IPS-15b (cell line): ENCODE measurements at regions not wholly inside any gene's neighbourhood (a gene's known extent, or its start where the extent isn't known, plus 50 kb on each side); places are given as distances from the start of the nearest gene placed in this dataset.

Experiments
- H3K27me3 ChIP-seq: one replicate; pipeline ENCODE4 v1.6.1; 2013; ENCODE audit warnings: low read length; ENCODE audit not compliant: control insufficient read depth, insufficient read depth
- H3K36me3 ChIP-seq: one replicate; pipeline ENCODE4 v1.6.1; 2013; ENCODE audit warnings: low read length; ENCODE audit not compliant: control insufficient read depth, insufficient read depth
- H3K4me1 ChIP-seq: one replicate; pipeline ENCODE4 v1.6.1; 2013; ENCODE audit warnings: mild to moderate bottlenecking, low read length; ENCODE audit not compliant: control insufficient read depth, insufficient read depth
- H3K4me3 ChIP-seq: one replicate; pipeline ENCODE4 v1.5.1; 2013; ENCODE audit warnings: low read depth, low read length
- H3K9ac ChIP-seq: one replicate; pipeline ENCODE4 v1.6.1; 2013; ENCODE audit warnings: low read depth, mild to moderate bottlenecking, low read length
- H3K9me3 ChIP-seq: one replicate; pipeline ENCODE4 v1.6.1; 2013; ENCODE audit warnings: mild to moderate bottlenecking, low read length; ENCODE audit not compliant: control insufficient read depth, insufficient read depth

- H3K27me3 ChIP-seq: no peaks in the 10 kb centered on the region
- no peaks in the 10 kb centered on the region for H3K4me1 ChIP-seq
- H3K9ac ChIP-seq: no peak overlapping the region
- H3K4me3 ChIP-seq: no peak overlapping the region
- H3K36me3 ChIP-seq: no peaks in the 10 kb centered on the region
- H3K9me3 ChIP-seq: no peaks in the 10 kb centered on the region
Measured at GRCh38 chr11:95349345-95349942, 118.4 kb upstream of the SESN3 start.

GRCh38 chr11:95346265-95346664 lies 115.3 kb upstream of the SESN3 start:
- Histone ChIP-seq H3K4me1 (no peaks in the 10 kb centered on the region), H3K9ac (no peak overlapping the region), H3K4me3 (no peak overlapping the region)

GRCh38 chr11:95345651-95346050 lies 114.6 kb upstream of the SESN3 start:
- Histone ChIP-seq H3K9ac (no peak overlapping the region), H3K27me3 (no peaks in the 10 kb centered on the region), H3K9me3 (no peaks in the 10 kb centered on the region), H3K36me3 (no peaks in the 10 kb centered on the region), H3K4me3 (no peak overlapping the region), H3K4me1 (no peaks in the 10 kb centered on the region)

More at GRCh38 chr11:95346265-95346664, 115.3 kb upstream of the SESN3 start:
- Histone ChIP-seq H3K36me3 (no peaks in the 10 kb centered on the region), H3K9me3 (no peaks in the 10 kb centered on the region), H3K27me3 (no peaks in the 10 kb centered on the region)

- no peaks in the 10 kb centered on the region for H3K4me1 ChIP-seq
- no peak overlapping the region for H3K4me3 ChIP-seq
- H3K36me3 ChIP-seq: no peaks in the 10 kb centered on the region
- no peaks in the 10 kb centered on the region for H3K27me3 ChIP-seq
- no peaks in the 10 kb centered on the region for H3K9me3 ChIP-seq
- no peak overlapping the region for H3K9ac ChIP-seq
Measured at GRCh38 chr11:95344932-95345642, 114.1 kb upstream of the SESN3 start.

GRCh38 chr11:95341221-95341620 lies 110.2 kb upstream of the SESN3 start:
- no peak overlapping the region for H3K9ac ChIP-seq
- H3K27me3 ChIP-seq: no peaks in the 10 kb centered on the region
- H3K4me3 ChIP-seq: no peak overlapping the region
- H3K4me1 ChIP-seq: peaks cover 27% of the 10 kb centered on the region
- H3K36me3 ChIP-seq: no peaks in the 10 kb centered on the region
- H3K9me3 ChIP-seq: no peaks in the 10 kb centered on the region

- no peak overlapping the region for H3K4me3 ChIP-seq
- H3K27me3 ChIP-seq: no peaks in the 10 kb centered on the region
- H3K9ac ChIP-seq: no peak overlapping the region
- peaks cover 29% of the 10 kb centered on the region for H3K4me1 ChIP-seq
- no peaks in the 10 kb centered on the region for H3K36me3 ChIP-seq
- H3K9me3 ChIP-seq: no peaks in the 10 kb centered on the region
Measured at GRCh38 chr11:95339086-95339901, 108.3 kb upstream of the SESN3 start.

- Histone ChIP-seq H3K4me3 (no peak overlapping the region), H3K4me1 (peaks cover 29% of the 10 kb centered on the region), H3K27me3 (no peaks in the 10 kb centered on the region), H3K9me3 (no peaks in the 10 kb centered on the region), H3K36me3 (no peaks in the 10 kb centered on the region), H3K9ac (no peak overlapping the region)
Measured at GRCh38 chr11:95338430-95338991, 107.5 kb upstream of the SESN3 start.

- Histone ChIP-seq H3K27me3 (no peaks in the 10 kb centered on the region), H3K9me3 (no peaks in the 10 kb centered on the region), H3K36me3 (no peaks in the 10 kb centered on the region), H3K4me1 (peaks cover 29% of the 10 kb centered on the region), H3K9ac (no peak overlapping the region), H3K4me3 (no peak overlapping the region)
Measured at GRCh38 chr11:95337972-95338429, 107.0 kb upstream of the SESN3 start.

- Histone ChIP-seq H3K9ac (peak overlapping the region; percentile 27), H3K4me3 (no peak overlapping the region), H3K27me3 (no peaks in the 10 kb centered on the region), H3K9me3 (no peaks in the 10 kb centered on the region), H3K36me3 (no peaks in the 10 kb centered on the region), H3K4me1 (peaks cover 29% of the 10 kb centered on the region)
Measured at GRCh38 chr11:95337175-95337957, 106.4 kb upstream of the SESN3 start.

- Histone ChIP-seq H3K27me3 (no peaks in the 10 kb centered on the region), H3K4me1 (peaks cover 29% of the 10 kb centered on the region), H3K4me3 (no peak overlapping the region), H3K9ac (no peak overlapping the region), H3K9me3 (no peaks in the 10 kb centered on the region), H3K36me3 (no peaks in the 10 kb centered on the region)
Measured at GRCh38 chr11:95335989-95336388, 105.0 kb upstream of the SESN3 start.

GRCh38 chr11:95331161-95331560 lies 100.2 kb upstream of the SESN3 start:
- Histone ChIP-seq H3K9ac (no peak overlapping the region), H3K4me3 (no peak overlapping the region), H3K9me3 (no peaks in the 10 kb centered on the region), H3K4me1 (peaks cover under 1% of the 10 kb centered on the region), H3K36me3 (no peaks in the 10 kb centered on the region), H3K27me3 (no peaks in the 10 kb centered on the region)
